Nephron (organoid): ENCODE measurements at regions not wholly inside any gene's neighbourhood (a gene's known extent, or its start where the extent isn't known, plus 50 kb on each side); places are given as distances from the start of the nearest gene placed in this dataset.

ENCODE experiments used
- H3K27ac Mint-ChIP-seq, 3 experiments: 2 replicates each; pipeline ENCODE4 v1.8.0; 2020; ENCODE audit warnings: mixed read lengths in 3 of 3, mild to moderate bottlenecking in 2 of 3, moderate library complexity in 1 of 3
- H3K27me3 Mint-ChIP-seq: 2 replicates; pipeline ENCODE4 v1.8.0; 2021; ENCODE audit warnings: low read depth, mild to moderate bottlenecking, moderate library complexity, mixed read lengths
- H3K36me3 Mint-ChIP-seq: 2 replicates; pipeline ENCODE4 v1.8.0; 2020; ENCODE audit warnings: low read depth, mixed read lengths
- H3K4me1 Mint-ChIP-seq: 2 replicates; pipeline ENCODE4 v1.8.0; 2020; ENCODE audit warnings: mixed read lengths
- H3K4me3 Mint-ChIP-seq, 3 experiments: 2 replicates each; pipeline ENCODE4 v1.8.0; 2020; ENCODE audit warnings: mild to moderate bottlenecking in 3 of 3, mixed read lengths in 3 of 3, moderate library complexity in 2 of 3
- H3K9me3 Mint-ChIP-seq: 2 replicates; pipeline ENCODE4 v1.8.0; 2020; ENCODE audit warnings: mixed read lengths
- CTCF ChIP-seq, 3 experiments: fragments of 200-600 bp; sonication (generic); IDR thresholded peaks; one replicate each; pipeline ENCODE4 v1.5.0; 2021; ENCODE audit warnings: antibody characterized with exemption in 3 of 3; ENCODE audit not compliant: unreplicated experiment in 3 of 3

- TF ChIP-seq CTCF (IDR thresholded peaks at IDR 0.05; ENCODE audit: unreplicated experiment in 3 of 3): no peak
- no peaks in the 10 kb centered on the region for H3K36me3 Mint-ChIP-seq
- no peaks in the 10 kb centered on the region for H3K4me1 Mint-ChIP-seq
These were observed 1253.5 kb upstream of the CDH2 start for GRCh38 chr18:29430416-29430815.

GRCh38 chr18:29418136-29418535 lies 1241.2 kb upstream of the CDH2 start:
- TF ChIP-seq CTCF (IDR thresholded peaks at IDR 0.05; ENCODE audit: unreplicated experiment in 3 of 3): no peak
- Mint-ChIP-seq H3K4me3 (no peak overlapping the region), H3K9me3 (peaks cover 32% of the 10 kb centered on the region), H3K27me3 (no peaks in the 10 kb centered on the region), H3K27ac (no peak overlapping the region), H3K36me3 (no peaks in the 10 kb centered on the region), H3K4me1 (no peaks in the 10 kb centered on the region)

More at GRCh38 chr18:29430416-29430815, 1253.5 kb upstream of the CDH2 start:
- no peaks in the 10 kb centered on the region for H3K27me3 Mint-ChIP-seq
- H3K27ac Mint-ChIP-seq: no peak overlapping the region
- H3K9me3 Mint-ChIP-seq: peaks cover 20% of the 10 kb centered on the region
- no peak overlapping the region for H3K4me3 Mint-ChIP-seq

- H3K27me3 Mint-ChIP-seq: no peaks in the 10 kb centered on the region
- H3K4me1 Mint-ChIP-seq: no peaks in the 10 kb centered on the region
- no peak overlapping the region for H3K27ac Mint-ChIP-seq
- no peak for TF ChIP-seq CTCF (IDR thresholded peaks at IDR 0.05; ENCODE audit: unreplicated experiment in 3 of 3)
- H3K4me3 Mint-ChIP-seq: no peak overlapping the region
- no peaks in the 10 kb centered on the region for H3K36me3 Mint-ChIP-seq
- H3K9me3 Mint-ChIP-seq: peaks cover 7% of the 10 kb centered on the region
These were observed 1230.1 kb upstream of the CDH2 start for GRCh38 chr18:29406996-29407395.

GRCh38 chr18:29397536-29397935 lies 1220.6 kb upstream of the CDH2 start:
- Mint-ChIP-seq H3K4me3 (no peak overlapping the region), H3K27me3 (no peaks in the 10 kb centered on the region), H3K27ac (peak overlapping the region in 1 of 3 experiments; percentile 64), H3K9me3 (peaks cover 3% of the 10 kb centered on the region), H3K4me1 (no peaks in the 10 kb centered on the region), H3K36me3 (no peaks in the 10 kb centered on the region)
- TF ChIP-seq CTCF (IDR thresholded peaks at IDR 0.05; ENCODE audit: unreplicated experiment in 3 of 3): no peak

GRCh38 chr18:29383311-29384273 lies 1206.7 kb upstream of the CDH2 start:
- no peaks in the 10 kb centered on the region for H3K4me1 Mint-ChIP-seq
- H3K36me3 Mint-ChIP-seq: no peaks in the 10 kb centered on the region
- no peak for TF ChIP-seq CTCF (IDR thresholded peaks at IDR 0.05; ENCODE audit: unreplicated experiment in 3 of 3)
- no peak overlapping the region for H3K4me3 Mint-ChIP-seq
- H3K27me3 Mint-ChIP-seq: no peaks in the 10 kb centered on the region
- no peaks in the 10 kb centered on the region for H3K9me3 Mint-ChIP-seq
- no peak overlapping the region for H3K27ac Mint-ChIP-seq
